Fibroblast of skin of right biceps (primary cell): ENCODE measurements at regions not wholly inside any gene's neighbourhood (a gene's known extent, or its start where the extent isn't known, plus 50 kb on each side); places are given as distances from the start of the nearest gene placed in this dataset.
A peak's percentile ranks its signal among the peaks of the same experiment; 100 is the strongest.

Experiments
- DNase-seq: peaks from one replicate; pipeline ENCODE4 v3.0.0-alpha.2; 2013

DNA sequence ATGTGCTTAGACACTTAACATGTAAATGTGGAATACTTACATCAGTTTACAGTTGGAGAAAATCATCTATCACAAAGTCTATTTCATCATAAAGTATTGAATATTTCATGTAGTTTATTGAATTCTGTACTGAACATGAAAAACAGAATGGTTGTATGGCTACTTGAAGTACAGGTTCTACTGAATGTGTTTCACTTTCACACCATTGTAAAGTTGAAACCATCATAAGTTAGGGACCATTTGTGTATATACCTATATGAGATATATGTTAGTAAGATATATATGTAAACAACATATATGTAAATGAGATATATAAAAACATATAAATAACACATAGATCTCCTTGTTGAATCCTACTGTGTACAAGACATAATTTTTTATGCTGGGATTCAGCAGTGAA, 63.0 kb upstream of the TAF11L2 start:
- DNase-seq = no peak

DNA sequence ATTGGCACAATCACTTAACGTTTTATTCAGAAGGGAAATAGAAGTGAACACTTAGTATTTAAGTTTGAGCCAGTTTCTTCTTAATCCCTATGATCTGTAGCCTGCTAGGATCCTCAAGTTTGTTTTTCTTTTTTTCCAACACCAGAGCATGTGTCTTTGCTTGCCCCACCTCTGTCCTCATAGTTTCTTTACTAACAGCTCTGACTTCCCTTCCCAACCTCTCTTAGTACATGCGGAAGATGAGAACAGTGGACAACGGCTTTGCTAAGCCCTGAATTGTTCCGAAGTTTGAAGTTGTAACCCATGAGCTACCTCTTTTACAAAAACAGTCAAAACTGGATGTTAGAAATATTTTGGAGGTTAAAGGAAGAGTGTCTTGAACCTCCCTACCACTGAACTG, 61.7 kb upstream of the TAF11L2 start:
- no peak for DNase-seq

DNA sequence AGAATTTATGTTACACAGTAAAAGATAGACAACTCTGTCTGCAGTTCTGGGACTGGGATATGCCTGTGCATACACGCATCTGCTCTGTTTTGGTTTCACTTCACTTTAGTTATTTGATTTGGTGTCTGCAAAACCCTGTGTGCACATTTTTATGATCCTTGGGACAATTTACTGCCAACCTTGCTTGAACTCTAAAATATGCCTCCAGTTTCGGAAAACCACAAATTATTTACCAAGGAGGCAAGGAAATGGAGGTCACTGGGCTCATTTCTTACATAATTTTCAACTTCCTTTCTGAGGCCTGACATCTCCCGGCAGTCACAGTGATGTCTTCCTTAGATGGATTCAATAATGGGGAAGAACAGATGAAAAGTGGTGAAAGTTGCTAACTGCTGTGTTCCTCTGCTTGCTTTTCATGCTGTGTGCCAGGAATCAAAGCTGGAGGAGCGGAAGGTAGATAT, 61.2 kb upstream of the TAF11L2 start:
- DNase-seq = no peak

DNA sequence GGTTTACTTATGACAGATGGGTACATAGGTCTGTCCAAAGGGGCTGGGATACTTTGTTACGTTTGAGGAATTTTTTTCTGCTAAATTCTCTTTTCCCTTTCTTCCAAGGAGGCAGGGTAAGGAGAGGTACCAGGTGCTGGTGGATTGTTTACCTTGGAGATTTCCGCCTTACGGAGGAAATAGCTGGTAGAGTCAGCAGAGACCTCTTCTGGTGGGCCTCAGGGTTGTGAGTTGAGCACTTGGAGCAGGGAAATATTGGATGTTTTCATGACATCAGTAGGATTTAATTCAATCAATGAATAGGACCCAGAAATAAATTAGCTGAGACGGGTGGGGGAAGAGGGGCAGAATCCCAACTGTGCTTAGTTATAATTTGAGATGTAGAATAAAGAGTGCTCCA, 60.0 kb upstream of the TAF11L2 start:
- DNase-seq = no peak

DNA sequence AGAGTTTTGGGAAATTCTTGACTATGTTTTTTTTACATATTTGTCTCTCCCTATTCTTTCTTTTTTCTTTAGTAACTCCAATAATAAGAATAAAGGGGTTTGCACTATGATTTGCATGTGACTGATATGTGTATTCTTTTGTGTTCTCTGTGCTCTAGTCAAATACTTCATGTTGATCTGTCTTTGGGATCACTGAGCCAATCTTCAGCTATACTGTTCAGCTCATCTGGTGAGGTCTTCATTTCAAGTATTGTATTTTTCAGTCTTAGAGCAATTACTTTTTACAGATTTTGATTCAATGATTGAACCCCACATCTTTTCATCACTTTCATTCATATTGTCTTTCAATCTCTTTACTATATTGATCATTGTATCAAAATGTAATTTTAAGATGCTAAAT, 58.1 kb upstream of the TAF11L2 start:
- DNase-seq = no peak

DNA sequence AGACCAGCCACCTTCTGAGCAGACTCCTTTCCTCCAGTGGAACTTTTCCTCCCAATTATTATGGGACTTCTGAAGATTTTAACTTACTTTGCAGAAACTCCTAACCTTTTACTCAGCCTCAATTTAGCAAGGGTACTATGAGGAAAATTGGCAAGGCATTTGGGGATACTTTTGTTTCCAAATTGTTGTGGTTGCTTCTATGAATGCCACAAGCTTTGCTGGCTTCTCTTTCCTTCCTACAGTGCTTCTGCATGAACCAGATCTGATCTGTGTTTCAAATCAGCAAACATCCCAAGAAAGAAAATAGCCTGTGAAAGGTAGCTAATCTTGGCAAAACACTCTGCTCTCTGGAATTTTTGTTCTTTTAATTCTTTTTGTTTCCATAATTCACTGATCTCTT, 57.3 kb upstream of the TAF11L2 start:
- DNase-seq = peak; percentile 37

DNA sequence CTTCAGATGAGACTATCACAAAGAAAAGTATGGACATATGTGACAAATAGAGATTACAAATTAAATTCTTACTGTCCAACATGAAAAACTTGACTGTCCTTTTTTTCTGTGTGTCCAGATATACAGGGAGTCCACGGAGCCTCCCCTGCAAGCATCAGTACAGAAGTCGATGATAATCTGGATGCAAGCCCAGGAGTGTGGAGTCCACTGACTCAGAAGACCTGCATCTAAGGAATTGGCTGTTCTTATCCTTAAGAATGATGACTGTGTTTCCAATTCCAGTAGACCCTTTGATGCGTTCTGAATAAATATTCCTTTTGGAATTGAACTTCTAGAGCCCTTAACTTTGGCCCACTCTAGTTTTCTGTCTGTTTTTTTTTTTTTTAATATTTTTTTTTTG, 56.7 kb upstream of the TAF11L2 start:
- peak; percentile 88 for DNase-seq

DNA sequence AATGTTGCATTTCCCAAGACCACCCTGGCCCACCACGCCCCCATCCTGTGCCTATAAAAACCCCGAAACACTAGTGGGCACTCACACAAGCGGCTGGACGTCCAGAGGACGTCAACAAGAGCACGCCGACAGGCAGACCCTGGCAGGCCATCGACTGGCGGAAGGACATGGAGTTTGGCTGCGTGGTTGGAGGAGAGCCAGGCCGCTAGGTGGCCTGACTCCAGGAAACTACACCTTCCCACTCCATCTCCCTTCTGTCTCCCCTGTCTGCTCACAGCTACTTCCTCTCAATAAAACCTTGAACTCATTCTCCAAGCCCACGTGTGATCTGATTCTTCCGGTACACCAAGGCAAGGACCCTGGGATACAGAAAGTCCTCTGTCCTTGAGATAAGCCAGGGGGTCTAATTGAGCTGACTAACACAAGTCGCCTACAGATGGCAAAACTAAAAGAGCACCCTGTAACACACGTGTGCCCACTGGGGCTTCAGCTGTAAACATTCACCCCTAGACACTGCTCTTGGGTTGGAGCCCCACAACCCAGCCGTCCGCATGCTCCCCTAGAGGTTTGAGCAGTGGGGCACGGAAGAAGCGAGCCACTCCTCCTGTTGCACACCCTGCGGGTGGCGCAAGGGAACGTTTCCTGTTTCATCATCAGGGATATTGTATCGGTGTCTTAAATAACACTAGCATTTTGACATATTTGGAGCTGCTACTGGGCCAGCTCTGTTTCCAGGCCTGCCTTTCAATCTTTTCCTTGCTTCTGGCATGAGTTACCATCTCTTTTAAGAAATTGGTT, 54.5 kb upstream of the TAF11L2 start:
- no peak for DNase-seq

DNA sequence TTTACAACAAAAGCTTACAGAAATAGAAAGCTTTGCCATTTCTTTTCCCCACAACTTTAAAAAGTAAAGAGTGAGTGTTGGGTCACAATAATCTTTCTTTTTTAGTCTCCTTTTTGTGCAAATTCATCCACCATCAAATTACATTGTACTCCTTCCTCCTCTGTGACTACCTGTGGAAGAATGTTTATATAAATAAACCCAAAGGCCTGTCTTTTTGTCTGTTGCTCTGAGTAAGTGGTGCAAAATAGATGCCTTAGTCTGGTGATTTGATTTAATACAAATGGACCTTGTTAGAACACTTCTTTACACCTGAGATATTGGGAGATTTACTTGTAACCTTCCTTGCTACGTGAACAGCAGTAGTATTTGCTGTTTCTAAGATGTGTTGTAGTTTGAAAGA, 53.5 kb upstream of the TAF11L2 start:
- no peak for DNase-seq

DNA sequence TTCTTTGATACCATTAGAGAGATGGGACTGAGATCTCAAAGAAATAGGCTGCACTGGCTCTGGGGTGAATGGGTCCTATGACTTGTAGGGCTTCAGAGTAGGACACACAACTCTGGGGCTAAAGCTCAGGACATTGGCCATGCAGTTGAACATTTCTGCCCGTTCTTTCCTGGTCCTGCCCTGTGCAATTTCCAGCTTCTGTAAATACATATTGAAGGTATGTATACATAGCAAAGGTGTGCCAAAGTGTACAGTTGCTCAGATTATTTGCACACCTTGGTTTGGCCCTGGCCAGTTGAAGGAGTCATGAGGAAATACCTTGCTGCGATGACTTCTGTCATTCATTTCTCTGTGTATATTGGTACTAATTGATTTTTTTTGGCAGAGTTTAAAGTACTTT, 52.8 kb upstream of the TAF11L2 start:
- DNase-seq = no peak
